Large intestine (tissue), 3 donors: ENCODE measurements at regions not wholly inside any gene's neighbourhood (a gene's known extent, or its start where the extent isn't known, plus 50 kb on each side); places are given as distances from the start of the nearest gene placed in this dataset.

Source experiments
- DNase-seq, 2 donors: peaks; one replicate each; pipeline versions ENCODE4 v3.0.0 to v3.0.0-alpha.2; 2013
- H3K27ac ChIP-seq: one replicate; pipeline ENCODE4 v1.5.1; 2013; ENCODE audit warnings: low read length
- H3K27me3 ChIP-seq: 2 replicates; pipeline ENCODE4 v1.6.1; 2013; ENCODE audit warnings: low read length; ENCODE audit not compliant: control insufficient read depth, insufficient read depth
- H3K36me3 ChIP-seq: 2 replicates; pipeline ENCODE4 v1.6.1; 2013; ENCODE audit warnings: low read length; ENCODE audit not compliant: control insufficient read depth, insufficient read depth
- H3K4me1 ChIP-seq: one replicate; pipeline ENCODE4 v1.6.1; 2013; ENCODE audit warnings: low read length; ENCODE audit not compliant: control insufficient read depth, insufficient read depth
- H3K4me3 ChIP-seq: one replicate; pipeline ENCODE4 v1.5.1; 2013; ENCODE audit warnings: low read length
- H3K9me3 ChIP-seq: one replicate; pipeline ENCODE4 v1.6.1; 2013; ENCODE audit warnings: mild to moderate bottlenecking, low read depth, low read length, moderate library complexity; ENCODE audit not compliant: control insufficient read depth
- WGBS: methylation state at CpG from one replicate; pipeline ENCODE4 v1.1.5; 2013; ENCODE audit warnings: low lambda C conversion rate; ENCODE audit not compliant: insufficient coverage; 5-methylcytosine and 5-hydroxymethylcytosine counted together

DNA sequence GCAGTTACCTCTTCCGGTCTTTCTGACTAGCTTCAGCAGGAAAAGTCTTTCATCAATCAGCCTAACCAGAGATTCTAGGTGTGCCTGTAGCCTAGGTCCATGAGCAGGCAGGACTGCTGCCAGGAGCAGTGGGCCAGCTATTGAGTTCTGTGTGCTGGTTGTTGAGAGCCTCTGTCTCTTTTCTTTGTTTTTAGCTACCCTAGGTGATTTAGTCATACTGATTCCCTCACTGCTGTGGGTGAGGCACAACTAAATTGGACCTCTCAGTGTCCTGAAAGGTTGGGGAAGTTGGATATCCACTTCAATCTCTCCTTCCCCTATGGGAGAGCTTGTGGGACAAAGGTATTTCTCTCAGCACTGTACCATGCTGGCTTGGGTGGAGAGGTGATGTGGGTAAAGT is 354.9 kb downstream of the GPAT3 start:
- WGBS, result no CpG with 5 or more reads among the region's 1 CpG
- H3K27ac ChIP-seq, result no peak overlapping the region
- H3K4me3 ChIP-seq, result no peak overlapping the region
- H3K9me3 ChIP-seq, result no peaks in the 10 kb centered on the region
- no peaks in the 10 kb centered on the region for H3K36me3 ChIP-seq
- H3K27me3 ChIP-seq, result no peaks in the 10 kb centered on the region
- no peaks in the 10 kb centered on the region for H3K4me1 ChIP-seq
- DNase-seq, result no peak

DNA sequence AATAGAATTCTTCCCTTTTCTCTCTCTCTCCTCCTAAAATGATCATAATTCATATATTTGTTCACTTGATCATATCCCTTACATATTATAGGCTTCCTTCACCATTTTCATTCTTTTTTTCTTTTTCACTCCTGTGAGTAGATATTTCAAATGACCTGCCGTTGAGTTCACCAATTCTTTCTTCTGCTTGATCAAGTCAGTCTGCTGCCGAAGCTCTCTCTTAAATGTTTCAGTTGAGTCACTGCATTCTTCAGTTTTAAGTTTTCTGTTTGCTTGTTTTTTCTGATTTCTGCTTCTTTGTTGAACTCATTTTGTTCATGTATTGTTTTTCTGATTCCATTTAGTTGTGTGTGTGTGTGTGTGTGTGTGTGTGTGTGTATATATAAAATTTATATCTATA is 354.3 kb downstream of the GPAT3 start:
- no peaks in the 10 kb centered on the region for H3K27me3 ChIP-seq
- no peaks in the 10 kb centered on the region for H3K36me3 ChIP-seq
- WGBS, result no CpG with 5 or more reads among the region's 2 CpGs
- no peak overlapping the region for H3K27ac ChIP-seq
- no peak for DNase-seq
- H3K9me3 ChIP-seq, result no peaks in the 10 kb centered on the region
- H3K4me1 ChIP-seq, result no peaks in the 10 kb centered on the region
- no peak overlapping the region for H3K4me3 ChIP-seq

- no peak overlapping the region for H3K27ac ChIP-seq
- H3K9me3 ChIP-seq, result no peaks in the 10 kb centered on the region
- no peaks in the 10 kb centered on the region for H3K4me1 ChIP-seq
- WGBS, result 100% methylated on average over 1 of the region's 2 CpGs
- no peak overlapping the region for H3K4me3 ChIP-seq
- H3K36me3 ChIP-seq, result no peaks in the 10 kb centered on the region
- H3K27me3 ChIP-seq, result no peaks in the 10 kb centered on the region
- DNase-seq, result no peak
Measured at GRCh38 chr4:83889802-83890201, 353.9 kb downstream of the GPAT3 start.

DNA sequence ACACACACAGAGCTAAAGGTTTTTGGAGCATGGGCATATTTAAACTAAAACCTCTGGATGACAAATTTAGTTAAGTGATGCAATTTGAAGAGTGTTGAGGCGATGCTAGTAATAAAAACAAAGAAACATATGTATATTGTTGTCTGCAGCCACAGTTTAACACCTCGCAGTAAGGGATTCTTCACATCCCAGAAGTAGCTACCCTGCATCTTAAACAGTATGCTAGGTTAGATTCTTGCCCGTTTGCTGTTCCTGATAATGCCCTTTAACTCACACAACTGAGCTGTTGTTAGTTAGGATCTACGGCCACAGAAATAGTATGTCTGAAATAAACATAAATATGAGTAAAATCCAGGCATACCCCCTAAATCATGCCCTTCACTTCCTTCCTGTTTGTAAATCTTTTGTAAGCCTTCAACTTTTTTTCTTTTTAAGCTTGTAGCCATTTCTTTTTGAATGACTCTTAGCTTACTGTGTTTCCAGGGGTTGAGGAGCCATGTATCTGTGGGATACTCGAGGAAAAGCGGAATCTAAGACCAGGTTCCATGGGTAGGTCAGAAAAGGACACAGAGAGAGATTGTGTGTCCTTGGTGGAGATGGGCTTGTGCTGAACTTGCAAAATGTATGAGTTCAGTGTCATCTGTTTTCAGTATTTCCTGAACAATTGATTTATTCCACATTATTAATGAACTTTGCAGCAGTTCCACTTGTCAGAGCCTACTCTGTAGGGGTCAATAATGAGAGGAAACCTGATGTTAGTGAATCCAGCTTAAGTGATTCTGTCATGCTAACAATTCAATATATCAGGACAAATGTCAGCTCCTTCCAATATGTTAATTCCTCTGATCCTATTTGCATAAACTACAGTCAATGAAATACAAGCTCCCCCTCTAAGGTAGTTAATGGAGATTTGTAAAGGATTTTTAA is 349.6 kb downstream of the GPAT3 start:
- H3K4me1 ChIP-seq, result no peaks in the 10 kb centered on the region
- no peak for DNase-seq
- no peak overlapping the region for H3K4me3 ChIP-seq
- no peaks in the 10 kb centered on the region for H3K9me3 ChIP-seq
- H3K27ac ChIP-seq, result no peak overlapping the region
- H3K27me3 ChIP-seq, result no peaks in the 10 kb centered on the region
- WGBS, result no CpG with 5 or more reads among the region's 6 CpGs
- no peaks in the 10 kb centered on the region for H3K36me3 ChIP-seq

GRCh38 chr4:83876047-83876446 is 340.1 kb downstream of the GPAT3 start:
- WGBS, result no CpG with 5 or more reads among the region's 1 CpG

DNA sequence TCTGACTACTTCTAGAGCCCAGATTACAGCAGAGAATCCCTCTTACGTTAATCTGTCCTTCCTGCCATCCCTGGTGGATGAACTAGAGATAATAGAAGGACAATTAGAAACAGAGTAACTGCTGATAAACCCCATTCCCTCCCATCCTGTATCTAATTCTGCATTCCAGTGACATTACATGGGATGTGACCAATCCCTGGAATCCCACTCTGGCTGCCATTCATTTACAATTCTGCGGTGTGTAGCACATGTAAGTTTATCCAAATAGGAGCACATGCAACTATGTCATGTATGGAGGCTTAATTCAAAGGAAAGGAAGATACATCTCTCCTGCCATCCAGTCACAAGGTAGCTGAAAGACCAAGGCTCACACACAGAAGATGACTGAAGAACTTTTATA is 339.5 kb downstream of the GPAT3 start:
- H3K27ac ChIP-seq, result no peak overlapping the region
- H3K4me1 ChIP-seq, result no peaks in the 10 kb centered on the region
- no CpG with 5 or more reads among the region's 2 CpGs for WGBS
- DNase-seq, result no peak
- H3K36me3 ChIP-seq, result no peaks in the 10 kb centered on the region
- H3K9me3 ChIP-seq, result no peaks in the 10 kb centered on the region
- H3K4me3 ChIP-seq, result no peak overlapping the region
- H3K27me3 ChIP-seq, result no peaks in the 10 kb centered on the region

More at GRCh38 chr4:83876047-83876446, 340.1 kb downstream of the GPAT3 start:
- Histone ChIP-seq H3K36me3 (no peaks in the 10 kb centered on the region), H3K9me3 (no peaks in the 10 kb centered on the region), H3K27ac (no peak overlapping the region), H3K27me3 (no peaks in the 10 kb centered on the region), H3K4me3 (no peak overlapping the region), H3K4me1 (no peaks in the 10 kb centered on the region)
- no peak for DNase-seq

GRCh38 chr4:83873996-83874395 is 338.1 kb downstream of the GPAT3 start:
- H3K4me3 ChIP-seq, result no peak overlapping the region
- H3K27me3 ChIP-seq, result no peaks in the 10 kb centered on the region
- DNase-seq, result no peak

GRCh38 chr4:83870328-83870950 is 334.5 kb downstream of the GPAT3 start:
- Histone ChIP-seq H3K36me3 (no peaks in the 10 kb centered on the region), H3K9me3 (no peaks in the 10 kb centered on the region), H3K27ac (no peak overlapping the region), H3K27me3 (no peaks in the 10 kb centered on the region), H3K4me1 (no peaks in the 10 kb centered on the region), H3K4me3 (no peak overlapping the region)
- WGBS, result 100% methylated on average over 2 of the region's 5 CpGs
- DNase-seq, result no peak

More at GRCh38 chr4:83873996-83874395, 338.1 kb downstream of the GPAT3 start:
- Histone ChIP-seq H3K4me1 (no peaks in the 10 kb centered on the region), H3K27ac (no peak overlapping the region), H3K36me3 (no peaks in the 10 kb centered on the region), H3K9me3 (no peaks in the 10 kb centered on the region)
- WGBS, result 94% methylated on average over 2 of the region's 2 CpGs

DNA sequence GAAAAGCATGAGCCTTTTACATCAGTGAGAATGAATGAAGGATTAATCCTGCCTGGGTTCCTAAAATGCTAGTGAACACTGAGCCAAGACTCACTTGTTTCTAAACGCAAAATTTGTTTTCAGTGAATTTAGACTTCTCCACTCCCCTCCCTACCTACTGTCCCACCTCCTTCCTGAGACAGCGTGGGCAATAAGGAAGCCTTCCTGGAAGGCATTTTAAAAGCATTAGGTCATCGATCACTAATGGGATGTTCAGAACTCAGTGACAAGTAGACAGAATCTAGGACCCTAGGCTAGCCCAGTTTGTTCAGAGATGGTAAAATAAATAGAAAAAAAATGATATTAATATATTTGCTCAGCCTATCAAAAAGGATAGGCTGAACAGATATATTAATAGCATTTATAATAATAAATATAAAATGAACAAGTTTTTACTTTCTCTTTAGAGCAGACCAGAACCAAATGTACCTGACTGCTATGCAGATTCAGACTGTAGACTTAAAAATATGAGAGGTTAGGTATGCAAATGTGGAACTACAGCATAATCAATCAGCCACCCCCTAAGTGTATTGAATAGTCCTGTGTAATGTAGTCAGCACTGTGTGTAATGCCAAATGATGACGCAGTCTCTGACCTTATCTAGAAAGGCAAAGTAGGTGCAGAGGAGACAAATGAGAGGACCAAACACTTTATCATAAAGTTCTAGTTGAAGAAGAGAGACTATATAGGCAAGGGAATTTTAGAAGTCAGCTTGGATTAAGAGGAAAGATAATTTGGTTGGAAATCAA is 331.1 kb downstream of the GPAT3 start:
- H3K36me3 ChIP-seq, result no peaks in the 10 kb centered on the region
- 93% methylated on average over 2 of the region's 4 CpGs for WGBS

DNA sequence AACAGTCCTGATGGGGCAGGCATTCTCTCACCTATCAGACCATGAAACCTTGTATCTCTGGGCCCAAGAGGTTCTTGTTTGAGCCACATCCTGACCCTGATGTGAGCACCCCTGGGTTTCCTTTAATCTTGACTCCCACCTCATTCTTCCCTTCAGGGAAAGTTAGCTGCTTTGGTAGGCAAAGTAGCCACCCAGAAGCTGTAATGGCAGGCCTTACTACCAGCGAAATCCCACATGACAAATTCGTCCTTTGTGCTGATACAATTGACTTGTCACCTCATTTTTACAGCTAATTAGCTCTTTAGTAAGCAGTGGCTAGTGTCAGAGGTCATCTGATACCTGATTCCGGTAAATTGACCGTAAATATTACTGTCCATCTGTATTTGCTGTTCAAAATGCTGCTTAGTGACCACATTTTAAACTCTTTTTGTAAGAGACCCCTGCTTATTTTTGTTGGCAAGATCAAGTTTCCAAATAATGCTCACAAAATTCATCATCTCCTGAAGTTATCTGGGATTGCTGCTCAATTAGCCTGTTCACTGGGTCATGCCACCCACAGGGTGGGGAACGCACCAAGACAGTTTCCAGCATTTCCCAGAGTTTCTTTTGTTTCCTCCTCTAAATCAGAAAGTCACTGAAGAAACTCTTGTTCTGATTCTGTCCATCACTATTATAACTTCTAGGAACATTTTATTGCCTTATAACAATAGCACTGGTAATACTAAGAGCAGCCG is 329.7 kb downstream of the GPAT3 start:
- WGBS, result 100% methylated on average over 1 of the region's 6 CpGs

More for the DNA sequence above, 331.1 kb downstream of the GPAT3 start:
- Histone ChIP-seq H3K4me1 (no peaks in the 10 kb centered on the region), H3K27me3 (no peaks in the 10 kb centered on the region), H3K4me3 (no peak overlapping the region), H3K9me3 (no peaks in the 10 kb centered on the region), H3K27ac (no peak overlapping the region)
- no peak for DNase-seq

More for the DNA sequence above, 329.7 kb downstream of the GPAT3 start:
- no peaks in the 10 kb centered on the region for H3K27me3 ChIP-seq
- no peak overlapping the region for H3K27ac ChIP-seq
- DNase-seq, result no peak
- no peaks in the 10 kb centered on the region for H3K36me3 ChIP-seq
- H3K9me3 ChIP-seq, result no peaks in the 10 kb centered on the region
- H3K4me1 ChIP-seq, result no peaks in the 10 kb centered on the region
- H3K4me3 ChIP-seq, result no peak overlapping the region
